ENCODE measurements at regions not wholly inside any gene's neighbourhood (a gene's known extent, or its start where the extent isn't known, plus 50 kb on each side); places are given as distances from the start of the nearest gene placed in this dataset.

DNA sequence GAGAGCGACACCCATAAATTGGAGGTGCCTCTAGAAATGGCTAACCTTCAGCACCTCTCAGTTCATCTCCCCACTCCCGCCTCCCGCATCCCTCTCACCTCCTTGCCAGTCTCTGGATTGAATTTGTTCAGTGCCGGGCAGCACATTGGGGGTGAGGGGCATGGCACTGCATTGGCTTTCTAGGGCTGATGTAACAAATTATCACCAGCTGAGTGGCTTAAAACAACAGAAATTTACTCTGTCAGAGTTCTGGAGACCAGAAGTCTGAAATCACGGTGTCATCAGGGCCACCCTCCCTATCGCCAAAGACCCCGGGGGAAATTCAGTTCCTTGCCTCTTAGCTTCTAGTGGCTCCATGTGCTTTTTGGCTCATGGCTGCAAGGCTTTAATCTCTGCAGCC lies 105.1 kb upstream of the RBPJ start:
- TF ChIP-seq, protein P1, sequence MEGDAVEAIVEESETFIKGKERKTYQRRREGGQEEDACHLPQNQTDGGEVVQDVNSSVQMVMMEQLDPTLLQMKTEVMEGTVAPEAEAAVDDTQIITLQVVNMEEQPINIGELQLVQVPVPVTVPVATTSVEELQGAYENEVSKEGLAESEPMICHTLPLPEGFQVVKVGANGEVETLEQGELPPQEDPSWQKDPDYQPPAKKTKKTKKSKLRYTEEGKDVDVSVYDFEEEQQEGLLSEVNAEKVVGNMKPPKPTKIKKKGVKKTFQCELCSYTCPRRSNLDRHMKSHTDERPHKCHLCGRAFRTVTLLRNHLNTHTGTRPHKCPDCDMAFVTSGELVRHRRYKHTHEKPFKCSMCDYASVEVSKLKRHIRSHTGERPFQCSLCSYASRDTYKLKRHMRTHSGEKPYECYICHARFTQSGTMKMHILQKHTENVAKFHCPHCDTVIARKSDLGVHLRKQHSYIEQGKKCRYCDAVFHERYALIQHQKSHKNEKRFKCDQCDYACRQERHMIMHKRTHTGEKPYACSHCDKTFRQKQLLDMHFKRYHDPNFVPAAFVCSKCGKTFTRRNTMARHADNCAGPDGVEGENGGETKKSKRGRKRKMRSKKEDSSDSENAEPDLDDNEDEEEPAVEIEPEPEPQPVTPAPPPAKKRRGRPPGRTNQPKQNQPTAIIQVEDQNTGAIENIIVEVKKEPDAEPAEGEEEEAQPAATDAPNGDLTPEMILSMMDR (IDR thresholded peaks at IDR 0.05) = no peak

DNA sequence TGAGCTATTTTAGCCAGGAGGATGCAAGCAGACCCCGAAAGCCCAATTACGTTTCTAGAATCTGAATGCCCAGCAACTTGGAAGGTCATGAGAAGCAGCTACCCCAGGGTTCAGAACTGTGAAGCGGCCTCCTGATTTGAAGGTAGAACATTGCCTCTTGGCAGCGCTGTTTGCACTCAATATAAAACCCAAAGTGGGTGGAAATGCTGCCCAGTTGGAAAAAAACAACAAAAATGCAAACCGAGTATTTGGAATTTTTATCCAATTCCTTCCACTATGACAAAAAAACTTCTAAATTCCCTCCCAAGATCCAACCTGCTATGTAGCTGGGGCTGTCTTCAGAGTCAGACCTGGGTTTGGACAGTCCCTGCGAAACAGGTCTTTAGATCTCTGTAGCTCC lies 103.3 kb upstream of the RBPJ start:
- TF ChIP-seq, protein P1 (IDR thresholded peaks at IDR 0.05) = no peak

DNA sequence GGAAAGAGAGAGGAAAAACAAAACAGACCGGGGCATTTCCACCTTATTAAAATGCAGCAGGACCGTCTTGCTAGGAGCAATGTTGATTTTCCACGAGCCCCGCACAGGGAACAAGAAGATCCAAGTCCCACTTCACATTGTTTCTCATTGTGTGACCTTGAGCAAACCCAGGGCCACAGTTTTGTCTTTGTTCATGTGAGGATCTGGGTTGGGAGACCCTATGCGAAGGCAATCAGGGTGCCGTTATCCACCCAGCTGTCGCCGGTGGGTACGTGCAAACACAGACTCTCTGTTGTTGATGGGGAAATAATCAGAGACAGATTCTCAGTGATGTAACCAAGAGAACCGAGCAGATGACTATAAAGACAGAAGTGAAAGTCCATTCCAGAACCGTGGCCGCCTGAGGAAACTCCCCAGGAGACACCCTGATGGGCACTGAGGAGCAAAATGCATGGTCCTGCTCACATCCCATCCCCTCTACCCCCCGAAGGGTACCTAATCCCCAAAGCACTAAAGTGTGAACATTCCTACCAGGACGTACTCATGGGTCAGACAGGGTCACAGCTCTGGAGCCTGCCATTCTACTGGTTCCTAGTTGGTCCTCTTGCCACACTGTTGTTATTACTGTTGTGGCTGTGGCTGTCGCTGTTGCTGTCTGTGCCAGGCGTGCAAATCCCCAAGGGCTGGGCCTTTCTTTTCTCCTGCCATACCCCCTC lies 102.7 kb upstream of the RBPJ start:
- TF ChIP-seq, protein P1 (IDR thresholded peaks at IDR 0.05) = no peak

DNA sequence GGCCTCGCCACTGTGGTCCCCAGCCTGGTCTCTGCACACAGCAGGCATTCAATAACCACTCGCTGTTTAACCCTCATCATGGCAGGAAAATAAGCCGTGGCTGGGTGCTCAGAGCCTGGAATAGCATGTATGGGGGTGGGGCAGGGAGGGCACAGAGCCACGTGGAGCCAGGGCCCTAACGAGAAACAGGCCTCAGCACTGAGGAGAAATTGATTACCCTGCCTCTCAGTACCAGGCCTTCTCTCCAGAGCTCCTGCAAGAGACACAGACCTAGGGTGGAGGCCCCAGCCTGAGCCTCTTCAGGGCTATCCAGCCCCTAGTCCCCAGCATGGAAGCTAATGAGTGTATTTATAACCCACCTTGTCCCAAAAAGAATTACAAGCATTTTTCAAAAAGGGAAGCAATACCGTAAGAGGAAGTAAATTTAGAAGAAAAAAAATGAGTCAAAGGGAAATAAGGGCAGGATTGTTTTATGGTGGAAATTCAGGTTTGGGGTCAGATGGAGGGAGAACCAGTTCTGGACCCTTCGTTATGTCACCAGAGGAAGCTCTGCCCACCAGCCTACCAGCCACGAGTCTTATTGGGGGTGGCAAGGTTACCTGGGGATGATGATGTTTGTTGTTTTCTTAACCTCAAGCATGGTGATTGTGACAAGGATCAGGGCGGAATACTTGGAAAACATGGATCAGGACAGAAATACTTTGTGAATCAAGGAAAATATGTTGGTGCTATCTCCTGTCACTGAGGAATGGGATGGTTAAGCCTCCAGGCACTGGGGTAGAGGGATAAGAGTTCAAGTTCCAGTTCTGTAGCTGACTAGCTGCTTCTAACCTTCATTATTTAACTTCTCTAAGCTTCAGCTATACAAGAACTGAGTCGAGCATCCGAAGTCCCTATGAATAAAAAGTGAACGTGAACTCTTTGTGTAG lies 101.9 kb upstream of the RBPJ start:
- TF ChIP-seq, protein P1 (IDR thresholded peaks at IDR 0.05) = no peak

DNA sequence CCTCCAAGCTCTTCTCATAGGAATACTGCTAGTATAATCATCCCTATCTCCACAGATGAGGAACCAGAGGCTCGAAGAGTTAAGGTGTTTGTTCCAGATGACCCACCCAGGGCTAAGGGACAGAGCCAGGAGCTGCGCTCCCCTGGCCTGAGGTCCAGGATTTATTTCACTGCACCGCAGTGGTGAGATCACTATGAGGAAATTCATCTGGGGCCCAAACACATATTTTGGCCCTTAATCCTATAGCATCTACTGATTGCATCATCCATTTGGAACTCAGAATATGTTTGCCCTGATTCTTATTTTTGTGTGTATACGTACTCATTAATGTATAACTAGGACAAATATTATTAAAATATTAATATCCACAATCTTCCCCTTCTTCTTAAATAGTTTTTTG lies 100.1 kb upstream of the RBPJ start:
- TF ChIP-seq, protein P1 (IDR thresholded peaks at IDR 0.05) = no peak

DNA sequence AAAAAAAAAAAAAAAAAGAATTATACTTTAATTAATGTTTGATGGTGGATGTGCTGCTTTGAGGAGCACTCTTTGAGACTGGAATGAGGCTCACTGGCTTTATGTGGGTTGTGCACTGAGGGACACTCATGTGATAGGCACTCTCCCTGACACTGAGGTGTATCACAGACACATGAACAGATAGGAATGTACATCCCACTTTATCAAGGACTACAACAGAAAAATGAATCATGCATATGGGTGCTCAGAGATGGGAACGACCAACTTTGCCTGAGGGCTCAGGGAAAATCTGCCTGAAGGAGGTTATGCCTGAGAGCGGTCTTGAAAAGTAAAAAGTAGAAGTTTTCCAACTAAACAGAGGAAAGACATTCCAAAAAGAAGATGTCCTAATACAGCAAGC lies 97.7 kb upstream of the RBPJ start:
- TF ChIP-seq, protein P1 (IDR thresholded peaks at IDR 0.05) = no peak

DNA sequence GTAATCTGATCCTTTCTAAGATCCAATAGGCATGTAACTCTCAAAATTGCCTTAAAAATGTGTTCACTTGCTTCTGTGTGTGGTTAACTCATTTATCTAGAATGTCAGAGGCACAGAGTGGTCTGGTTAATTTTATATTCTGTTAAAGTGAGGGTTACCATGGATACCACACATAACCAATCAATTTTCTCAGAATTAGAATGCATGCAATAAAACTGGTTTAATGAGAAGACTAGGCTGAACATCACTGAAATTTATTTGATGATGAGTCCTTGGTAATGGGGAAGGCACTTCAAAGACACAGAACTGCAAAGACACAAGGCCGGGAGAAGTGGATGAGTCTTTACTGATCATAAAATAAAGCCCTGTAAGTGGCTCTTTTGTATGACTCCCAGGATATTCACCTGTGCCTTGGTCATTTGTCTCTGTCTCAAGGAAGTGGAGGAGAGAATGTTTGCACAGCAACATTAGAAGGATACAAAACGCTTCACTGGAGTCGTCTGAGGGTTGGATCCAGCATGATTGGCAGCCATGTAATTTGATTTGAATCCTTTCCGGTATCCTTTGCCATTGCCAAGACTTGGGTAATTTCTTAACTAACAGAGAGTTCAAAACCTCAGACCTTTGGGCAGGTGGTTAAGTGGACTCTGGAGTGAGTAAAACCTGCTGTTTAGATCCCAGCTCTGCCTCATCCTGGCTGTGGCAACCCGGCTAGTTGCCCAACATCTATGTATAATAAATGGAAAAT lies 94.0 kb upstream of the RBPJ start:
- TF ChIP-seq, protein P1 (IDR thresholded peaks at IDR 0.05) = no peak
